ENCODE measurements at regions not wholly inside any gene's neighbourhood (a gene's known extent, or its start where the extent isn't known, plus 50 kb on each side); places are given as distances from the start of the nearest gene placed in this dataset.

GRCh38 chr2:217706095-217706494, 296.7 kb downstream of the TNS1 start:
- Histone ChIP-seq H3K9me2 (ENCODE audit: insufficient read depth) (no peaks in the 10 kb centered on the region), H3K9me3 (ENCODE audit: insufficient read depth, low read depth) (no peaks in the 10 kb centered on the region), H3F3A (ENCODE audit: insufficient read depth, low read depth) (peaks cover 16% of the 10 kb centered on the region), H3K27ac (no peak overlapping the region), H3K36me3 (ENCODE audit: low read depth) (no peaks in the 10 kb centered on the region), H4K20me1 (ENCODE audit: insufficient read depth) (no peaks in the 10 kb centered on the region), H3K79me2 (ENCODE audit: low read depth) (no peaks in the 10 kb centered on the region), H3K4me2 (no peak overlapping the region), H3K27me3 (ENCODE audit: insufficient read depth, low read depth) (no peaks in the 10 kb centered on the region), H3K4me3 (no peak overlapping the region), H3K4me1 (replicated peaks; ENCODE audit: insufficient read depth) (peaks cover 31% of the 10 kb centered on the region), H2AFZ (no peak overlapping the region)
- DNase-seq = no peak
- ChIA-PET CTCF (interaction anchor here (0.6 kb wide), 1 partner anchor 471 kb away, joined by 3 read pairs; no protein-coding TSS in a partner anchor), POLR2A (ENCODE audit: unreplicated experiment) (no interaction called here)
- no TSS peak for BruUV-seq (replicated peaks)
- TF ChIP-seq CTCF (conservative IDR thresholded peaks at IDR 0.05) (no peak), EZH2 (IDR thresholded peaks at IDR 0.05; ENCODE audit: low read depth) (no peak)
- intact Hi-C loops (cut with micrococcal nuclease; ENCODE audit: unreplicated experiment) = loop anchor here (2.0 kb wide), 2 partner anchors 21 to 1013 kb away; no protein-coding TSS in a partner anchor

- no peak for TF ChIP-seq EZH2 (IDR thresholded peaks at IDR 0.05; ENCODE audit: low read depth)
- TF ChIP-seq CTCF (conservative IDR thresholded peaks at IDR 0.05) = no peak
- Histone ChIP-seq H3K36me3 (ENCODE audit: low read depth) (no peaks in the 10 kb centered on the region), H3K27me3 (ENCODE audit: insufficient read depth, low read depth) (no peaks in the 10 kb centered on the region), H2AFZ (no peak overlapping the region), H3K79me2 (ENCODE audit: low read depth) (no peaks in the 10 kb centered on the region), H3F3A (ENCODE audit: insufficient read depth, low read depth) (peaks cover 14% of the 10 kb centered on the region), H3K9me3 (ENCODE audit: insufficient read depth, low read depth) (no peaks in the 10 kb centered on the region), H3K4me3 (no peak overlapping the region), H4K20me1 (ENCODE audit: insufficient read depth) (no peaks in the 10 kb centered on the region), H3K4me1 (replicated peaks; ENCODE audit: insufficient read depth) (peaks cover 25% of the 10 kb centered on the region), H3K9me2 (ENCODE audit: insufficient read depth) (no peaks in the 10 kb centered on the region), H3K4me2 (no peak overlapping the region), H3K27ac (no peak overlapping the region)
- ChIA-PET POLR2A (ENCODE audit: unreplicated experiment) (interaction anchor here (0.5 kb wide), 1 partner anchor 33 kb away, joined by 16 read pairs; no protein-coding TSS in a partner anchor), CTCF (interaction anchor here (0.6 kb wide), 1 partner anchor 470 kb away, joined by 3 read pairs; no protein-coding TSS in a partner anchor)
- DNase-seq = no peak
- intact Hi-C loops (cut with micrococcal nuclease; ENCODE audit: unreplicated experiment) = no loop called here
- BruUV-seq (replicated peaks) = no TSS peak
Measured at GRCh38 chr2:217705461-217705860, 297.3 kb downstream of the TNS1 start.

GRCh38 chr2:217703999-217704398, 298.8 kb downstream of the TNS1 start:
- Histone ChIP-seq H3K27ac (no peak overlapping the region), H3K36me3 (ENCODE audit: low read depth) (no peaks in the 10 kb centered on the region), H3K4me2 (no peak overlapping the region), H3K27me3 (ENCODE audit: insufficient read depth, low read depth) (no peaks in the 10 kb centered on the region), H3K4me3 (no peak overlapping the region), H3K9me2 (ENCODE audit: insufficient read depth) (no peaks in the 10 kb centered on the region), H3F3A (ENCODE audit: insufficient read depth, low read depth) (peaks cover 11% of the 10 kb centered on the region; the same call in 1 of the 2 replicates), H3K9me3 (ENCODE audit: insufficient read depth, low read depth) (no peaks in the 10 kb centered on the region), H2AFZ (no peak overlapping the region), H3K4me1 (replicated peaks; ENCODE audit: insufficient read depth) (peaks cover 11% of the 10 kb centered on the region; the same call in 1 of the 2 replicates), H3K79me2 (ENCODE audit: low read depth) (no peaks in the 10 kb centered on the region), H4K20me1 (ENCODE audit: insufficient read depth) (no peaks in the 10 kb centered on the region)
- POLR2A ChIA-PET (ENCODE audit: unreplicated experiment) = no interaction called here
- no TSS peak for BruUV-seq (replicated peaks)
- CTCF ChIA-PET = no interaction called here
- TF ChIP-seq EZH2 (IDR thresholded peaks at IDR 0.05; ENCODE audit: low read depth) (no peak), CTCF (conservative IDR thresholded peaks at IDR 0.05) (no peak)
- intact Hi-C loops (cut with micrococcal nuclease; ENCODE audit: unreplicated experiment) = no loop called here
- DNase-seq = no peak

Data from PC-9 (cell line).